GM21825 (cell line): ENCODE measurements at regions not wholly inside any gene's neighbourhood (a gene's known extent, or its start where the extent isn't known, plus 50 kb on each side); places are given as distances from the start of the nearest gene placed in this dataset.

Source experiments
- ATAC-seq: cut with Tn5 transposase; IDR thresholded peaks from one replicate; pipeline ENCODE4 v1.9.1; 2021; ENCODE audit warnings: mild to moderate bottlenecking, moderate library complexity; ENCODE audit not compliant: unreplicated experiment

- ATAC-seq = no peak
Observed at GRCh38 chr2:120850551-120850950, 114.9 kb downstream of the GLI2 start.

- ATAC-seq = no peak
Observed at GRCh38 chr2:120851116-120851773, 115.6 kb downstream of the GLI2 start.

- ATAC-seq = no peak
Observed at GRCh38 chr2:120852200-120852815, 116.6 kb downstream of the GLI2 start.

- ATAC-seq = no peak
Observed at GRCh38 chr2:120853306-120854013, 117.8 kb downstream of the GLI2 start.

GRCh38 chr2:120854014-120854620 is 118.4 kb downstream of the GLI2 start:
- ATAC-seq = no peak

GRCh38 chr2:120854766-120855530 is 119.3 kb downstream of the GLI2 start:
- no peak for ATAC-seq

GRCh38 chr2:120855855-120856405 is 120.3 kb downstream of the GLI2 start:
- ATAC-seq = no peak

GRCh38 chr2:120856421-120856862 is 120.8 kb downstream of the GLI2 start:
- ATAC-seq = no peak

- no peak for ATAC-seq
Observed at GRCh38 chr2:120857422-120857821, 121.8 kb downstream of the GLI2 start.

- ATAC-seq = no peak
Observed at GRCh38 chr2:120857931-120858330, 122.3 kb downstream of the GLI2 start.

GRCh38 chr2:120858361-120859106 is 122.9 kb downstream of the GLI2 start:
- no peak for ATAC-seq

GRCh38 chr2:120859128-120859527 is 123.5 kb downstream of the GLI2 start:
- no peak for ATAC-seq

GRCh38 chr2:120859814-120860578 is 124.3 kb downstream of the GLI2 start:
- no peak for ATAC-seq

- ATAC-seq = no peak
Observed at GRCh38 chr2:120860579-120860922, 124.9 kb downstream of the GLI2 start.

- ATAC-seq = no peak
Observed at GRCh38 chr2:120861191-120861575, 125.5 kb downstream of the GLI2 start.

- ATAC-seq = no peak
Observed at GRCh38 chr2:120861576-120862191, 126.0 kb downstream of the GLI2 start.

GRCh38 chr2:120862201-120863060 is 126.8 kb downstream of the GLI2 start:
- no peak for ATAC-seq

- no peak for ATAC-seq
Observed at GRCh38 chr2:120863146-120863545, 127.5 kb downstream of the GLI2 start.
